B cell (primary cell): ENCODE measurements at regions not wholly inside any gene's neighbourhood (a gene's known extent, or its start where the extent isn't known, plus 50 kb on each side); places are given as distances from the start of the nearest gene placed in this dataset.
"Not testable (repeated sequence)": the region's sequence is repeated elsewhere in the genome, so short reads cannot be mapped to it uniquely, and the experiment has no call there.

Experiments used
- ATAC-seq: fragments of 200-7000 bp; cut with Tn5 transposase; one replicate; pipeline ENCODE4 v1.10.0; 2021; ENCODE audit warnings: low read depth, mild to moderate bottlenecking, moderate number of reproducible peaks, moderate library complexity
- CTCF ChIA-PET: fragments of 350-600 bp; sonication (Branson Sonifier 250); formaldehyde crosslinking; loops from one replicate; lab custom pipeline; 2021; ENCODE audit warnings: antibody characterized with exemption, inconsistent platforms; lab: Charles Lee
- POLR2A ChIA-PET: fragments of 350-600 bp; sonication (Branson Sonifier 250); formaldehyde crosslinking; loops from one replicate; lab custom pipeline; 2021; ENCODE audit warnings: antibody characterized with exemption; lab: Charles Lee
- DNase-seq: peaks from one replicate; pipeline ENCODE4 v3.0.0; 2013
- H2AFZ ChIP-seq: 2 replicates; pipeline ENCODE4 v1.6.1; 2012; ENCODE audit warnings: mild to moderate bottlenecking, low read depth, low read length; ENCODE audit not compliant: insufficient read depth, poor library complexity, severe bottlenecking
- H3K27ac ChIP-seq, 2 donors: 1 replicate in 1 of 2; 2 replicates in 1 of 2; pipeline ENCODE4 v1.5.1; 2012 to 2013; ENCODE audit warnings: low read length in 2 of 2, mild to moderate bottlenecking in 2 of 2, moderate library complexity in 1 of 2
- H3K27me3 ChIP-seq, 4 experiments: fragments of 200-600 bp in 1 of 4; sonication (generic) in 1 of 4; replicated peaks in 1 of 4; 1 replicate in 2 of 4; 2 replicates in 2 of 4; pipeline versions ENCODE4 v1.6.1 to v1.7.0; 2013 to 2016; ENCODE audit warnings: low read length in 3 of 4, mild to moderate bottlenecking in 2 of 4, mixed read lengths in 1 of 4, moderate library complexity in 1 of 4; ENCODE audit not compliant: insufficient read depth in 4 of 4, control insufficient read depth in 3 of 4; ENCODE audit errors: control extremely low read depth in 1 of 4
- H3K36me3 ChIP-seq, 2 experiments: replicated peaks in 1 of 2; 1 replicate in 1 of 2; 2 replicates in 1 of 2; pipeline versions ENCODE4 v1.6.1 to v1.7.1; 2013; ENCODE audit warnings: low read length in 1 of 2; ENCODE audit not compliant: insufficient read depth in 2 of 2, control insufficient read depth in 1 of 2; ENCODE audit errors: control extremely low read depth in 1 of 2, extremely low read depth in 1 of 2
- H3K4me1 ChIP-seq, 2 donors: fragments of 200-600 bp in 1 of 2; sonication (generic) in 1 of 2; 1 replicate in 1 of 2; 2 replicates in 1 of 2; pipeline versions ENCODE4 v1.5.1 to v1.6.1; 2013 to 2017; ENCODE audit warnings: low read length in 2 of 2; ENCODE audit not compliant: control insufficient read depth in 2 of 2, insufficient read depth in 2 of 2
- H3K4me2 ChIP-seq: replicated peaks from 2 replicates; pipeline ENCODE3; 2012; ENCODE audit warnings: mild to moderate bottlenecking, low read depth, low read length; ENCODE audit not compliant: poor library complexity, severe bottlenecking
- H3K4me3 ChIP-seq, 5 experiments: fragments of 200-600 bp in 1 of 5; sonication (generic) in 1 of 5; 1 replicate in 3 of 5; 2 replicates in 2 of 5; pipeline versions ENCODE4 v1.5.1 to v1.7.0; 2011 to 2016; ENCODE audit warnings: low read length in 4 of 5, mild to moderate bottlenecking in 4 of 5, low read depth in 2 of 5, control low read depth in 1 of 5, moderate library complexity in 1 of 5; ENCODE audit not compliant: insufficient read depth in 1 of 5; ENCODE audit errors: control extremely low read depth in 1 of 5, extremely low read depth in 1 of 5
- H3K79me2 ChIP-seq: fragments of 200-600 bp; sonication (generic); one replicate; pipeline ENCODE4 v1.6.0; 2016; ENCODE audit warnings: low read length; ENCODE audit not compliant: control insufficient read depth, insufficient read depth
- H3K9ac ChIP-seq: fragments of 200-600 bp; sonication (generic); 2 replicates; pipeline ENCODE4 v1.6.1; 2017; ENCODE audit warnings: mild to moderate bottlenecking, low read length, moderate library complexity
- H3K9me3 ChIP-seq, 3 donors: one replicate each; pipeline versions ENCODE4 v1.6.1 to v1.7.1; 2013; ENCODE audit warnings: low read length in 2 of 3; ENCODE audit not compliant: control insufficient read depth in 2 of 3, insufficient read depth in 1 of 3; ENCODE audit errors: control extremely low read depth in 1 of 3
- H4K20me1 ChIP-seq: 2 replicates; pipeline ENCODE4 v1.6.0; 2012; ENCODE audit warnings: mild to moderate bottlenecking, low read length; ENCODE audit not compliant: insufficient read depth, control insufficient read depth, poor library complexity, severe bottlenecking
- H3K27ac Mint-ChIP-seq: one replicate; pipeline ENCODE4 v1.8.0; 2021; ENCODE audit warnings: mixed read lengths
- H3K27me3 Mint-ChIP-seq: one replicate; pipeline ENCODE4 v1.8.0; 2021; ENCODE audit warnings: mixed read lengths
- H3K4me1 Mint-ChIP-seq: one replicate; pipeline ENCODE4 v1.8.0; 2021; ENCODE audit warnings: mixed read lengths
- H3K4me3 Mint-ChIP-seq: one replicate; pipeline ENCODE4 v1.8.0; 2021; ENCODE audit warnings: mixed read lengths
- H3K9me3 Mint-ChIP-seq: one replicate; pipeline ENCODE4 v1.8.0; 2022; ENCODE audit warnings: mixed read lengths; ENCODE audit not compliant: insufficient read depth
- EZH2 ChIP-seq: IDR thresholded peaks from 2 replicates; pipeline ENCODE4 v1.6.1; 2012; ENCODE audit warnings: borderline replicate concordance, low read depth, mild to moderate bottlenecking, moderate library complexity, low read length; ENCODE audit not compliant: insufficient read depth, poor library complexity, severe bottlenecking
- WGBS: methylation state at CpG from one replicate; pipeline ENCODE4 v1.1.5; 2013; ENCODE audit warnings: missing lambda C conversion rate; ENCODE audit not compliant: insufficient coverage; 5-methylcytosine and 5-hydroxymethylcytosine counted together
- intact Hi-C: fragments of 100-400 bp; cut with micrococcal nuclease; formaldehyde crosslinking; loops from one replicate; pipeline ENCODE4 v1.10.0; 2022
- TF ChIP-seq, protein P1 (sequence below): fragments of 200-600 bp; IDR thresholded peaks from one replicate; pipeline ENCODE4 v1.8.0; 2022; ENCODE audit warnings: antibody characterized with exemption, mild to moderate bottlenecking

DNA sequence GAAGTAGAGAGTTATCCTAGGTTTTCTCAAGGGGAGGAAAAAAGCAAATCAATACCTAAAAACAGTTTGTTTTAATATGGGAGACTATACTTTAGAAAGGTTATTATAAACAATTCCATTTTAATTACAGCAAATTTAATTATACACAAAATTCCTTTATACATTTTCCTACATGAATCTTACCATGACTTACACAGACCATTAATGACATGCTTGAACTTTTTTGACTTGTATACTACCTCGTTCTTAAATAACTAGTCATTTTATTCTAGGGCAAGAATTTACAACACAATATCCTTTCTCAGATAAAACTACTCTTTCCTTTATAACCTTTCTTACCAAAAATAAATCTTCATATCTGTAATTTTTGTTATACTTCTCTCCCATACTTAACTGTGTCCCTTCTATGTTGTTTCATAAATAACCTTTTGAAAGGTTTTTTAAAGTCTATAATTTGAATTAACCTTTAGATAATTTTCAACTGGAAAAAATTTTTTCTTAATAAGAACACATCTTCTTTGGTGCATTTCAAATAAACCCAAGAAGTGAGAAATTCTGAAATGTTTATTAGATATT, 729.4 kb downstream of the TENT5A start:
- Histone ChIP-seq H3K9me3 (peaks cover 0 to 13% (median 3%) of the 10 kb centered on the region in 3 donors), H3K4me2 (no peak overlapping the region), H3K27me3 (no peaks in the 10 kb centered on the region), H3K79me2 (no peaks in the 10 kb centered on the region), H3K4me1 (no peaks in the 10 kb centered on the region), H4K20me1 (no peaks in the 10 kb centered on the region), H2AFZ (no peak overlapping the region), H3K36me3 (no peaks in the 10 kb centered on the region), H3K4me3 (no peak overlapping the region), H3K27ac (no peak overlapping the region), H3K9ac (no peak overlapping the region)
- ChIA-PET POLR2A (no interaction called here), CTCF (no interaction called here)
- no peaks in the 10 kb centered on the region for H3K27me3 Mint-ChIP-seq
- no peak for DNase-seq
- no peak overlapping the region for H3K27ac Mint-ChIP-seq
- peaks cover 7% of the 10 kb centered on the region for H3K9me3 Mint-ChIP-seq
- H3K4me1 Mint-ChIP-seq = no peaks in the 10 kb centered on the region
- no CpG with 5 or more reads among the region's 1 CpG for WGBS
- H3K4me3 Mint-ChIP-seq = no peak overlapping the region
- intact Hi-C loops = no loop called here
- ATAC-seq = no peak
- TF ChIP-seq EZH2 = no peak
- TF ChIP-seq, protein P1, sequence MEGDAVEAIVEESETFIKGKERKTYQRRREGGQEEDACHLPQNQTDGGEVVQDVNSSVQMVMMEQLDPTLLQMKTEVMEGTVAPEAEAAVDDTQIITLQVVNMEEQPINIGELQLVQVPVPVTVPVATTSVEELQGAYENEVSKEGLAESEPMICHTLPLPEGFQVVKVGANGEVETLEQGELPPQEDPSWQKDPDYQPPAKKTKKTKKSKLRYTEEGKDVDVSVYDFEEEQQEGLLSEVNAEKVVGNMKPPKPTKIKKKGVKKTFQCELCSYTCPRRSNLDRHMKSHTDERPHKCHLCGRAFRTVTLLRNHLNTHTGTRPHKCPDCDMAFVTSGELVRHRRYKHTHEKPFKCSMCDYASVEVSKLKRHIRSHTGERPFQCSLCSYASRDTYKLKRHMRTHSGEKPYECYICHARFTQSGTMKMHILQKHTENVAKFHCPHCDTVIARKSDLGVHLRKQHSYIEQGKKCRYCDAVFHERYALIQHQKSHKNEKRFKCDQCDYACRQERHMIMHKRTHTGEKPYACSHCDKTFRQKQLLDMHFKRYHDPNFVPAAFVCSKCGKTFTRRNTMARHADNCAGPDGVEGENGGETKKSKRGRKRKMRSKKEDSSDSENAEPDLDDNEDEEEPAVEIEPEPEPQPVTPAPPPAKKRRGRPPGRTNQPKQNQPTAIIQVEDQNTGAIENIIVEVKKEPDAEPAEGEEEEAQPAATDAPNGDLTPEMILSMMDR = no peak

DNA sequence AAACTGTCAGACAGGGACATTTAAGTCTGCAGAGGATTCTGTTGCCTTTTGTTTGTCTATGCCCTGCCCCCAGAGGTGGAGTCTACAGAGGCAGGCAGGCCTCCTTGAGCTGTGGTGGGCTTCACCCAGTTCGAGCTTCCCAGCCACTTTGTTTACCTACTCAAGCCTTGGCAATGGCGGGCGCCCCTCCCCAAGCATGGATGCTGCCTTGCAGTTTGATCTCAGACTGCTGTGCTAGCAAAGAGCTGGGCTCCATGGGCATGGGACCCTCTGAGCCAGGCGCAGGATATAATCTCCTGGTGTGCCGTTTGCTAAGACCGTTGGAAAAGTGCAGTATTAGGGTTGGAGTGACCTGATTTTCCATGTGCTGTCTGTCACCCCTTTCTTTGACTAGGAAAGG, 734.9 kb downstream of the TENT5A start:
- H3K4me1 Mint-ChIP-seq, H3K27me3 Mint-ChIP-seq, DNase-seq, H2AFZ ChIP-seq, POLR2A ChIA-PET, H3K4me3 ChIP-seq, H3K4me3 Mint-ChIP-seq, H3K27ac Mint-ChIP-seq, H3K9me3 Mint-ChIP-seq, H3K27ac ChIP-seq, H4K20me1 ChIP-seq, H3K79me2 ChIP-seq, intact Hi-C loops, H3K4me2 ChIP-seq, H3K9ac ChIP-seq, CTCF ChIA-PET, H3K36me3 ChIP-seq, H3K4me1 ChIP-seq, H3K27me3 ChIP-seq, ATAC-seq: not testable (repeated sequence)
- 89% methylated on average over 6 of the region's 6 CpGs for WGBS
- peaks cover 0 to 14% (median 3%) of the 10 kb centered on the region in 3 donors for H3K9me3 ChIP-seq
